HG03460 (cell line): ENCODE measurements at regions not wholly inside any gene's neighbourhood (a gene's known extent, or its start where the extent isn't known, plus 50 kb on each side); places are given as distances from the start of the nearest gene placed in this dataset.

Source experiments
- ATAC-seq: cut with Tn5 transposase; IDR thresholded peaks from one replicate; pipeline ENCODE4 v1.9.1; 2021; ENCODE audit not compliant: unreplicated experiment

DNA sequence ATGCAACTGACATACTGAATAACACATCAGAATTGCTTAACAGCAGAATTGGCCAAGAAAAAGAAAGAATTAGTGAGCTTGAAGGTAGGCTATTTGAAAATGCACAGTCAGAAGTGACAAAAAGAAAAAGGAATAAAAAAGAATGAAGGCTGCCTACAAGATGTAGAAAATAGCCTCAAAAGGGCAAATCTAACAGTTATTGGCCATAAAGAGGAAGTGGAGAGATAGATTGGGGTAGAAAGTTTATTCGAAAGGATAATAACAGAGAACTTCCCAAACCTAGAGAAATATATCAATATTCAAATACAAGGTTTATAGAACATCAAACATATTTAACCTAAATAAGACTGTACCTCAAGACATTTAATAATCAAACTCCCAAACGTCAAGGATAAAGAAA lies 67.5 kb downstream of the ATP6V1G3 start:
- ATAC-seq: no peak

DNA sequence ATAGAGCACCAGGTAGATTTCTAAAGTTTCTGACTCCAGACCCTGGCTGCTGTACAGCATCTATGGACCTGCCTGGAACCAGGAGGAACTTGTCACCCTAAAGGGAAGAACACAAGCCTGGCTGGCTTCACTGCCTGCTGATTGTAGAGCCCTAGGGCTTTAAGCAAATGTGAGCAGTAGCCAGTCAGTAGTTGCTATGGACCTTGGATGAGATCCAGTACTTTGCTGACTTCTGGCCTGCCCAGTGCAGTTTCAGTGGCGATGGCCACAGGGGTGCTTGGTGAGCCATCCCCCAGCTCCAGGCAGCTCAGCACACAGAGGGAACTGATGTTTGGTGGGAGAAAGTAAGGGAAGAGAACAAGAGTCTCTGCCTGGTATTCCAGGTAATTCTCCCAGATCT lies 68.4 kb downstream of the ATP6V1G3 start:
- no peak for ATAC-seq

DNA sequence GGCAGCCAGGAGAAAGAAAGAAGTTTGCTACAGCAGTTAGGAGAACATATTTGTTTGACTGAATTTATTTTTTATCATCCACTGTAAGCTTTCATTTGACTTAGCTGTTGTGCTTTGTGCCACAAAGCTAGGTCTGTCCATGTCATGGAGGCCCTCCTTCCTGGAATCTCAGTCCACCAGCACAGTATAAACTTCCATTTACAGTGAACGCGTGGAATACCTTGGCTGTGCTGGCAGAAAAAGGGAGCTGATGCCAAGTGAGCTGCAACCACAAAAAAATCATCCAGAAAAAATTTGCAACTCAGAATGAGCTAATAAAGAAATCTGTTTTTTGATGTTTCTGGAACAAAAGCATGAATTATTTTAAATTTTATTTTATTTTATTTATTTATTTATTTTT lies 72.6 kb downstream of the ATP6V1G3 start:
- ATAC-seq: no peak

DNA sequence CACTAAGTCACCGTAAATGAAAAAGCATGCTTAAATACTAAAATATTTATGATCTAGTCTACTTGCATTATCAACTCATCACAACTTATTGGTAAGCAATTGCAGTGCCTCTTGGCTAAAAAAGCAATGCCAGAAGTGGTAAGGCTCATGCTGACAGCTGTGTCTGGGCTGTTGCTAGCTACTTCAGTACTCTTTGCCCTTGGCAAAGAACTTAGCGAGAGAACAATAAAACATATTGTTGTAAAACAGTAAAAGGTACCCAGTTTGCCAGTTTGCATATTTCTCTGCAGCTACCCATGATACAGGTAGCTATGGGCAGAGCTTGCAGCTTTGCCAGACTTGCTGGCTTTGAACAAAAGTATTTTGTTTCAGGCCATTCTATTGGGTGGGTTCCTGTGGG lies 73.1 kb downstream of the ATP6V1G3 start:
- ATAC-seq: no peak

DNA sequence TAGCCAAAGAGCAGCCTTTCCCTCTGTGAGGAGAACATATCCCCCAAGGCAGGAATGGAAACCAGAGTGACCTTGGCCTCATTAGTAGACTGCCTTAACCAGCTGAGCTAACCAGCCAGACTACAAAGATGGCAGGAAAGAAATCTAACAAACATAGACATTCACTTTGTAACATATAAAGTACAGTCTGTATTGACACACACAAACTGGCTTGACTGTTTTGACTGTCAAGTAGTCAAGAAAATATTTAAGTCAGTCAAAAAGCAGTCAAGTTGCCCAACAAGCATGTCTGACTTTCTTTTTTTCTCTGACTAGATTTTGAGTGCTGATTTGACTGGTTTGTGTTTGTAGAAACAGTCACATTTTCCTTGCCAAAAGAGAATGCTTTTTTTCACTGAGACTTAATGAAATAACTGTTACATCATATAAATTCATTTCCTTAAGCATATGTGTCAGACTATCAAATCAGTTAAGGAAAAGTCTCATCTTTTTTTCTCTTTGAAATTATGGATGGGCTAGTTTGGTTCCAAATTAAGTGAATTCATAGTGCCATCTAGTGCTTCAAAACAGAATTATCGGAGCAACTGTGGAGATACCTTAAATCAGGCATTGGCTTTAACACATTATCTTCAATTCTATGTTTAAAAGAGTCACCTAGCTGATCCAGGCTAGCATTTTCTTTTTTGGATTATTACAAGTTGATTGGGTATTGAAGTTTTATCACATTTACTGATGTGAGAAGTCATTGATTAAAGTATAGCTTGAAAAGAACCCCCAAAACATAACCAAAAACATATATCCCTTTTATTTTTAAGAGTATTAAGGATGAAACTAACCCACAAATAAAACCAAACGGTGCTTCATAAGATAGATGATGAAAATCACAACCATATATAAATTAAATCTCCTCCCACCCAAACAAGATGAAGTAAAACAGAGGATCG lies 75.0 kb downstream of the ATP6V1G3 start:
- ATAC-seq: peak; percentile 75

DNA sequence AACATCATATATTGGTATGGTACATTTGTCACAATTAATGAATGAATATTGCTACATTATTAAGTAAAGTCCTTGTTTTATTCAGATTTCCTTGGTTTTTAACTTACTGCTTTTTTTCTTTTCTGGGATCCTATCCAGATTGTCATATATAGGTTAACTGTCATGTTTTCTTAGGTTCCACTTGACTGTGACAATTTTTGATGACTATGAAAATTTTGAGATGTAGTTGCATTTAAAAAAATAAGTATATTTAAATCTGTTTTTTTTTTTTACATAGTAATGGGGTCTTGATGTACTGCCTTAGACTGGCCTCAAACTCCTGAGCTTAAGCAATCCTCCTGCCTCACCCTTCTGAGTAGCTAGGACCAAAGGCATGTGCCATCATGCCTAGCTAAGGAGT lies 76.8 kb downstream of the ATP6V1G3 start:
- ATAC-seq: no peak

DNA sequence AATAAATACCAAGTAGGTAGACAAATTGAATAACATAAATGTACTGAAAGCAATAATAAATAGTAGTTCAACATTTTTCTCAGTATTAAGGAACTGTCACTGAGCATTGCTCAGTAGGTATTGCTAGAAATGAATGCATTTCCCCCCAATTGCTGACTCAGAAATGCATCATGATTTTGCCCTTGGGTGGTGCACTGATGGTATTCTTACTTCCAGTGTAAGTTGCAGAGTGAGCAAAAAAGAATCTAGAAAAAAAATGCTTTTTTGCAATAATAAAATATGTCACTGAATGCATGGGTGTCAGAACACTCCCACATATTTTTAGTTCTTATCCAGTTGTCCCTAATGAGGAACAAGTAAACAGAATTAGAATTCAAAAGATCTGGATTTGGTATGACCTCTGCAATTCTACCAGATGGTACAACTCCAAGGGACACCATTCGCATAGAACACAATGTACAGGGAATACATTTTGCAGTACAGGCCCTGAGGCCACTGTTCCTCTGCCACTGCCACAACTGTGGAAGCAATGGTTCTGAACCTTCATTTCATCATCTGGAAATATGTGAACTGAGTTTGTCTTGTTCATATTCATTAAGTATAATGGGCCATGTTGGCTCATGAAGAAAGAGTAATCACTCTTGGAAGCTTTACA lies 78.0 kb downstream of the ATP6V1G3 start:
- no peak for ATAC-seq

DNA sequence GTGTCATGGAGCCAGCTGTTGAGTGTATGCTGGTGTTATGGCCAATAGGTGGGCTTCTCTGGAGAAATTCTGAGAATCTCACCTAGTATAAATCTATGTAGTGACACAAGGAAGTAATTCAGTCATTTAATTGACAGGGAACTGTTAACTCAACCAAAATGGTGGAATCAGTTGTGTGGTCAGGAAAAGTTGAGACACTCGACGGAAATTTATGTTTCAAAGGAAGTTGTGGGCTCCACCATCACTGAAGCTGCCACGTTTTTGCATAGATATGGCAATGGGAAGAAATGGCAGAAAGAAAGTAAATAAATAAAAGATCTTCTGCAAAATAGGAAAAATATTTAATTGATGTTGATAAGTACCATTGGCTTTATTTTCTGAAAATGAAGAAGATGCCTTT lies 84.5 kb downstream of the ATP6V1G3 start:
- ATAC-seq: no peak

DNA sequence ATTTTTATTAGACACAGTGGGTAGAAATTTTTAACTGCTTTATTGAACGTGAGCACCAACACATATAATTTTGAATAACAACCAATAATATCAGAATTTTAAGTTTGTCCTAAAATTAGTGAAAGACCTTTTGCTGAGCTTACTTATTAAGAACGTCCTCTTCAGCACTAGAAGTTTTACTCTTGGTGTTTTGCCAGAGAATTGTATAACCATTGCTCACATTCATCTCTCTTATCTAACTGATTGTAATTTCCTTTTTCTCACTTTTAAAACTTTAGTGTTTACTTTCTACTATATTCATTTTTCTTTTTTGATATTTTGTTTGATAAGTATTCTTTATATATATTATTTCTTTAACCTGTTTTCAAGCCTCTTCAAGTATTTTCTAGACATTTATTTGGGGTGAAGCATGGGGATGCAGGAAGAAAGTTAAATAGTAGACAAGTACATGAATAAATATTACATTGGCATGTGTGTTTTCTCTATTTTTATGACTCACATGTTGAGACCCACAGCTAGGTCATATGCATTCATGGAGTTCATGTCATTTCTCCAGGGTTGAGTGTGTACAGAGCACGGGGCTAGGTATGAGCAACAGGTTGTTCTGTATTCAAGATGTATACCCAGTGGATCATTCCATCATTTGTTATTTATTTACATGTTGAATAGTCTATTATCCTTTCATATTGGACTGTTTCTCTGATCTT lies 90.6 kb downstream of the ATP6V1G3 start:
- ATAC-seq: no peak

DNA sequence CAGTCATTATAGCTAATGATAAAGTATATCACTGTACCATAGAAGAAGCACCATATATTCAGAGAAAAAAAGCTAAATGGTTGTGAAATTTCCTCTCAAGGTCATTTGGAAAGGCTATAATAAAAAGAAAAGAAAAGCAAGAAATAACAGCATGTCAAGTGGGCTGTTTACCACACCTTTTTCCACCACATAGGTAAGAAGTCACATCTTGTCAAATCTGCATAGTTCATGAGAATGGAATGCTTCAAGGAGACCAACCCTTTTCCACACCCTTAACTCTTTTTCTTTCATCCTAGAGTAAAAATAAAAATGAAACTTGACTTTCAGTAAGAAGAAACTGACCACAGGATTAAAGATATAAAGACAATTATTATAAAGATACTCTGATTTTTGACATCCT lies 91.2 kb downstream of the ATP6V1G3 start:
- ATAC-seq: no peak

DNA sequence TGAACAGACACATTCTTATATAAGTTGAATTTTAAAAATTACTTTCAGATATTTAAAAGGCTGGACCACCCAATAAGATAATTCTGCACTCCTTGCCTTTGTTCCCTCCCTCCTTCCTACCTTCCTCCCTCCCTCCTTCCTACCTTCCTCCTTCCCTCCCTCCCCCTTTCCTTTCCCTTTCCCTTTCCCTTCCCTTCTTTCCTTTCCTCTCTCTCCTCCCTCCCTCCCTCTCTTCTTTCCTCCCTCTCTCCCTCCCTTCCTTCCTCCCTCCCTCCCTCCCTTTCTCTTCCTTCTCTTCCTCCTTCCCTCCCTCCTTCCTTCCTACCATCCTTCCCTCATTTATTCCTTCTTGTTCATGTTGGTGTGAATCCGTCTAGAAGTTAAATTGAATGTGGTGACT lies 93.0 kb downstream of the ATP6V1G3 start:
- no peak for ATAC-seq

DNA sequence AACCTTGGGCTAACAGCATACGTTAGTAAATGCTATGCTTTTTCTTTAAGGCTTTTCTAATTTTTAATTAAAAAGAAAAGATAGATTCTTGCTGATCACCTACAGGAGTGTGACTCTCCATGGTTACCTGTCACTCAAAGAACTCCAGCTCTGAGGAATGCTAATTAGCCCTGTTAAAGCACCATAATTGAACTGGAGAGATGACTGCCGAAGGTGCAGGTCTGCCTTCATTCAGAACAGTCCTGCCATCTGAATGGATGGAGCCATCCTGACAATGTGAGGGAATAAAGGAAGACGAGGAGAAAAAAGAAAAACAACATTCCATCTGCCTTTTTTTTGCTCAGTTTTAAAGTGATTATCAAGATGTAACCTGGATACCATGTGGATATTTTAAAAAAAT lies 94.6 kb downstream of the ATP6V1G3 start:
- no peak for ATAC-seq

DNA sequence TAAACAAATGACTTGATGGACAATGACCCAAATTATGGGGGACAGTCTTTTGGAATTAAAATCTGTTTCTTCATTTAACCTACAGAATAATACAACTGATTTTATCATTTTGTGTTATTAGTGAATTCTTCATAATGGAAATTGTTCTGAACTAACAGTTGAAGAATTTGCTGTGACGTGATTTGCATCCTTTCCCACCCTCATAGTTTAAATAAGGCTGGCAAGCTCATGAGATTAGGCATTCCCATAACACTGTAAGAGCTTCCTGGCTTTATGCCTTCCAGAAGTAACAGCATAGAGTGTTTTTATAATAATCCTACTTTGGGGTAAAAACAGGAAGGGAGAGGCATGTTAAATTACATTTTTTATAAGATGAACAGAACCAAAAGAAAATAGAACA lies 95.7 kb downstream of the ATP6V1G3 start:
- no peak for ATAC-seq

DNA sequence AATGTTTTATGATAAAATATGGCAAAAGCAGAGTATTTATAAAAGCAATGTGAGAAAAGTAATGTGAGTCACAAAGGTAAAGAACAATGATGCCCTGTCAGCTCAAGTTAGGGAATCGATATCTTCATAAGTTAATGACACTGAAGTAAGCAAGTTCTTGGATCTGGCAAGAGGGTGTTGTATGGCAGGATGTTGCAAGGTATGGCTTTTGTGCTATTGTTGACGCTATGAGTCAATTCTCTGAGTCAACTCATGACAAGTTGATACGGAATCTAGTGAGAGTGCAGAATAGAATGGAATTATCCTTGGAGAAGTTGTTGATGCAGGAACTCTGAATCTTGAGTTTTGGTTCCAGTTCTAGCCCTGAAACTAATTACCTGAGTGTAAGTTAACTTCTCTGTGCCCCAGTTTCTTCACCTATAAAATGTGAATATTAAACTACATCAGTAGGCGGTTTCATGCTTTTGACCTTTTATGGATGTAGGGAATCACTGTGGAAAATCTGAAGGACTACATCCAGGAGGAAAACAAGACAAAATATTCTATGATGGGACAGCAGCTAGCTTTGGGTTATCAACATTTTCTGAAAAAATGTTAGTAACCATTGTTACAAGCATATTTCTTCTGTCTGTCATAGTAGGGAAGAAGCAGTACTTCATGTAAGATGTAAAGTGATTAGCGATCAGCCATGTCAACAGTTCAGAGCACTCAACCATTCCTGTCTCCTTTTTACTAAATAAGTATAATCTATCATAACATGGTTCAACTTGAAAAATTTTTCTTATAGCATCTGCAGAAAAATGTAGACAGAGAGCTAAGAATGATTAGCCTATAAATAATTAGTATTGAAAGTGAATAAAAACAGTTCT lies 96.9 kb downstream of the ATP6V1G3 start:
- no peak for ATAC-seq

DNA sequence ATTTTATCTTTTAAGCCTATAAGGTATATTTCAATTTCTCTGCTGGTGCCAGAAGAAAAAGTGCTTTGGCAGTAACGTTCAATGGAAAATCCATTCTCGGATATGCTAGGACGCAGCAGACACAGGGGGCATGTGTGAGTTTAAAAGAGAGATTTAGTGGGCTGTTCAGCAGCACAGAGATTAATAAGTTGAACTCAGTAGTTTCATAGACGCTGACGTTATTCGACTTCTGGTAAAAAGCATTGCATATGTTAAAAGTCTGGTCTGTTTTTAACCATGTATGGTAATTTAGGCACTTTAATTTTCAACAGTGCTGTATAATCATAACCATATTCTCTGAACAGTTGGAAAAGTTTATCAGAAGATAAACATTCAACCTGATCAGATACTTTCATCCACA lies 99.6 kb downstream of the ATP6V1G3 start:
- no peak for ATAC-seq

DNA sequence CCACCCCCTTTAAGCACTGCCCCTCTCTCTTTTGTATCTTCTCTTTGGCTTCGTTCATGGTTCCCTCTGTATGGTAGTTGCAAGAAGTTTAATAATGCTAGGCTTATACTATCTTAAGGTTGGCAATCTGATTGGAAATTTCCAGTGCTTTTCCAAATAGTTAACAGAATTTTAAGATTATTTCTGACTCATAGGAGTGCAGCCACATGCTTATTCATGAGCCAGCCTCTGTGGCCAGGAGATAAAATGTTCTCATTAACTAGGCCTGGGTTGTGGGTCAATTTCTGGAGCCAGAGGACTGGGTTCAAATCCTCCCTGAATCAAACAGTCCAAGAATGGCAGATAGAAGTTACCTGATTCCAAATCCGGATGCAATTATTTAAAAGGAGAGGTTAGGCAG lies 103.1 kb downstream of the ATP6V1G3 start:
- no peak for ATAC-seq

DNA sequence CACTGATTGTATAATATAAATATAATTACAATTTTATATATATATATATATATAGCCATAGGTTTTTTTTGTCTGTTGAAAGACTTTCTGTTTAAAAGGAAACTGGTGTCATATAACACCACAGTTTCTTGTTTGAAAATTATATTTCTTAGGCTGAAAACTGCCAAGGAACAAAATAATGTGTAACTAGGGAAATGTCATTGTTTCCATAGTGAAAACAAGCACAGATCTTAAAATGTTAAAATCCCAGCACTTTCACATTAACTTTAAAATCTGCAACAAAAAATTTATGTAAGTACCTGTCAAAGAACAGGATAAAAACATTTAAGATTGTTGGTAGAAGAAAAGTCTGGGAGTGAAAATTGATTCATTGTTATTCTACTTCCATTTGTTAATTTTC lies 104.2 kb downstream of the ATP6V1G3 start:
- ATAC-seq: no peak

DNA sequence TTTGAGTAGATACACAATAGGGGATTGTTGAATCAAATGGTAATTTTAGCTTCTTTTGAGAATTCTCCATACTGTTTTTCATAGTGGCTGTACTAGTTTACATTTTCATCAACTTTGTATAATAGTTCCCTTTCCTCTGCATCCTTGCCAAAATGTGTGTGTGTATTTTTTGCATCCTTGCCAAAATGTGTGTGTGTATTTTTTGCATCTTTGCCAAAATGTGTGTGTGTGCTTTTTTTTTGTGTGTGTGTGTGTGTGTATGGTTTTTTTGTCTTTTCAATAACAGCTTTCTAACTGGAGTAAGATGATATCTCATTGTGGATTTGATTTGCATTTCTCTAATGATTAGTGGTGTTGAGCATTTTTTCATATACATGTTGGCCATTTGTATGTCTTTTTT lies 105.4 kb downstream of the ATP6V1G3 start:
- ATAC-seq: no peak

DNA sequence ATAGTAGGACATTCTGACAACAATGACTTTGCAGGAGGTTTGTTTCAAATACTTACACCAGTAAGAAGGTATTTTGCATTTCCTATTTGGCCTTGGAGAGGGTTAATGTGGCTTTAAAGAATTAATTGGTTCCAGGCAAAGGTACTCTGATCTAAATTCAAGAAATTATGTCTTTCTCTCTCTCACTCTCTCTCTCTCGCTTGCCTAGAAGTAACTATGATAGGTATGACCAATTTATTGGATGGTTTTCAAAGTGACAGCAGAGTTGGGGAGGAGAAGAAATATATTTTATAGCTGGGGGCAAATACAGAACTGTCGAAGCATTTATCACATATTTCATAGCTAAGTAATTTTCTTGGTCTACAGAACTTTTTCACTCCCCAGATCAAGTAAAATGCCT lies 116.0 kb downstream of the ATP6V1G3 start:
- no peak for ATAC-seq

DNA sequence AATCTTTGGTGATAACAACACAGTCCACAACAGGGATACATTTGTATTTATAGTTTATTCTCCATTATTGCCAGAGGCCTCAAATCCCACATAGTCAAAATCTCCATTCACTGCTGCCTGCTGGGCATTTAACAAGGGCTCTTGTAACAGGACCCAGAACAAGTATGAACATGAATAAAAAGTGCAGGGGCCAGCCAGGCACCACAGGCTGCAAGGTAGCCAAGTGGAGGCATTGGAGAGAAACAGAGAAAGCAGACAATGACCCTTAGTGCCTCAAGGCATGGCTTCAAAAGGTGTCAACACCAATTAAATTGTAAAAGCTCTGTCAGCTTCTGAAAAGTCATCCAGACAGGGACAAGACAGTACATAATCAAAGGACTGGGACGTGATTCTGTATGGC lies 116.8 kb downstream of the ATP6V1G3 start:
- ATAC-seq: no peak

DNA sequence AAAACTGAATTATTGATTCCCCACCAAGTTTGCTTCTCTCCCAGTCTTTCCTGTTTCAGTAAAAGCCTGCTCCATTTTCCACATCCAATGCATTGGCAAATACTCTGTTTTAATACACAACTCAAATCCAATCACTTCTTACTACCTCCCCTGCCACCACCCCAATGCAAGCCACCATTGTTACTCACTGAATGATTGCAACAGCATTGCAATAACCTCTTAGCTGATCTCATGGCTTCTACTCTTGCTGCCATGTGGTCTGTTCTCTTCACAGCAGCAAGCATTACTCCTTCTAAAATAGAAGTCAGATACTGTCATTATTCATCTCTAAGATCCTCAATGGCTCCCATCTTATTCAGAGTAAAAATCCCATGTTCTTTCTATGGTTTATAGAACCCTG lies 123.4 kb downstream of the ATP6V1G3 start:
- no peak for ATAC-seq
